ENCODE measurements at regions not wholly inside any gene's neighbourhood (a gene's known extent, or its start where the extent isn't known, plus 50 kb on each side); places are given as distances from the start of the nearest gene placed in this dataset.

DNA sequence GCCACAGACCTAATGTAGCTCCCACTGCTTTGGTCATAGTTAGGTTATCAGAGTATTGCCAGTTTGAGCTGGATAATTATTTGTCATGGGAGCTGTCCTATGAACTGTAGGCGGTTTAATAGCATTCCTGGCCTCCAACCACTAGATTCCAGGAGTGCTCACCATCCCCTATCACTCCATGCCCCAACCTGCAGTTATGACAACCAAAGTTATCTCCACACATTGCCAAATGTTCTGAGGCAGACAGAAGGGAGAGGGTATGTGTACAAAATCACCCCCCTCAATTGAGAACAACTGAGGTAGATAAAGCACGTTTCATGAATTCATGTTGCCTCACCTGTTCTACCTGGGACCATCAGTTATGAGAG lies 119.0 kb upstream of the CACUL1 start:
- no peak for TF ChIP-seq CTCF (IDR thresholded peaks at IDR 0.05)
- no peak for TF ChIP-seq POLR2A (IDR thresholded peaks at IDR 0.05)

All from thyroid gland (tissue), 4 donors.